Activated naive CD4-positive, alpha-beta T cell treated with Interleukin-2 at 50 U/mL for 16 hours (primary cell): ENCODE measurements at regions not wholly inside any gene's neighbourhood (a gene's known extent, or its start where the extent isn't known, plus 50 kb on each side); places are given as distances from the start of the nearest gene placed in this dataset.
A peak's percentile ranks its signal among the peaks of the same experiment; 100 is the strongest.

ENCODE experiments used
- DNase-seq: peaks from one replicate; pipeline ENCODE4 v3.0.0-alpha.2; 2020

- no peak for DNase-seq
Measured at GRCh38 chr9:124180557-124180956, 77.2 kb upstream of the NEK6 start.

GRCh38 chr9:124182741-124183140 lies 75.0 kb upstream of the NEK6 start:
- no peak for DNase-seq

DNA sequence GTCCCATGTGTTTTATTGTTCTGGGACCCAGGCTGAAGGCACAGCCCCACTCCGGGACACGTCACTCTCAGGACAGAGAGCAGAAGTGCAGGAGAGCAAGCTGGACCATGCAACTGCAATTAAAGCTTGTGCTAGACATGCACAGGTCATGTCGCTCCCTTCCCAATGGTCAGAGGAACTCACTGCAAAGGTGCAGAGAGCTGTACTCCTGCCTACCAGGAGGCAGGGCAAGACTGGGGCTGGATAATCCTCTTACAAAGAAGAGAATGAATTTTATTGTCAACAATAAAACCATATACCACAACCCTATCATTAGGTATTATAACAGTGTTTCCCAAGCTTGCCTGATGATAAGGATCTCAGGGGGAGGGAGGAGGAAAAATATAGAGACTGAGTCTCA lies 74.0 kb upstream of the NEK6 start:
- no peak for DNase-seq

GRCh38 chr9:124185413-124185812 lies 72.3 kb upstream of the NEK6 start:
- no peak for DNase-seq

DNA sequence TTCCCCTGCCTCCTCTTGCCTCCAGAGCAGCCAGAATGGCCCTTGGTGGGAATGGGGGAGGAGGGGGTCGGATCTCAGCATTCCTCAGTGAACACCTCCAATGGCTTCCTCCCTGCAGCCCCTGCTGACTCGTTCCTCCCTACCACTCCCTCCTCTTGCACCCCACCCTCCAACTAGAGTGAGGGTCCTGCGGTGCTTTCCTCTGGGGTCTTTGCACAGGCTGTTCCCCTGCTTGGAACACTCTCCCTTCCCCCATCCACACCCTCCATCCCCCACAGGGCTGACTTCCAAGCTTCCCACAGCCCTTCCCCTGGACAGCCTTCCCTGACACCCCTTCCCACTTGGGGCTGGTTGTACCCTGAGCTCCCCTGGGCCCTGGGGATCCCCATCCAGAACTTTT lies 70.4 kb upstream of the NEK6 start:
- no peak for DNase-seq

DNA sequence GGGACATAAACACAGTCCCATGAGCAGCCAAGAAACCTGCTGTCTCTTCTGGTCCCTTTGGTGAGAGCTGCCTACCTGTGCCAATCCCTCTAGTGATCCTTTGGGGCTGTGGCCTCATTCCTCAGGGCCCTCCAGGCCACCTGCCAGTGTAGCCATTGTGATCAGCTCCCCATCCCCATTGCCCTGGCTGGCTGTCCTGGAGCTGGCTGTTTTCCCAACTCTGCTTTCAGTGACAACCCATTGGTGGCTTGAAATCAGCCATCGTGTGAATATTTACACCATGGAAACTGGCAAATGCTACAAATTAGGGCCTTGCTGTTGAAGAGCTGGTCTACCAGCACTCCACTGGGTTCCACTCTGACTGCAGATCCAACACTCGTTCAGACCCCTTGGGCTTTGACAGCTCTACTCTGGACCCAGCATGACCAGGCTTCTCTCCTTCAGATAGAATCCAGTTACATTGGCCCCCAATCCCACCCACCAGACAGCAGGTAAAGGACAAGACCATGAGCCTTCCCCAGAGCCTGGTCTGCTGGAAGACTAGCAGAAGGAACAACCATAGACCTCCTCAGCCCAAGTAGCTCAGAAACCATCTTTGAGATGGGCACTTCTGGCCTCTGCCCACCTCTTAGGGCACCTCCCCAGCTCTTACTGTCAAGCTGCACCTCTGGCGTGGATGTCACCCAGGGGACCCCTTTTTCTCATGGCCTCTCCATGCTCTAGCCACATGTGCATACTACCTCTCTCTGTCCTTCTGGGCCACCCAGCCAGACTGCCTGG lies 69.2 kb upstream of the NEK6 start:
- DNase-seq = no peak

DNA sequence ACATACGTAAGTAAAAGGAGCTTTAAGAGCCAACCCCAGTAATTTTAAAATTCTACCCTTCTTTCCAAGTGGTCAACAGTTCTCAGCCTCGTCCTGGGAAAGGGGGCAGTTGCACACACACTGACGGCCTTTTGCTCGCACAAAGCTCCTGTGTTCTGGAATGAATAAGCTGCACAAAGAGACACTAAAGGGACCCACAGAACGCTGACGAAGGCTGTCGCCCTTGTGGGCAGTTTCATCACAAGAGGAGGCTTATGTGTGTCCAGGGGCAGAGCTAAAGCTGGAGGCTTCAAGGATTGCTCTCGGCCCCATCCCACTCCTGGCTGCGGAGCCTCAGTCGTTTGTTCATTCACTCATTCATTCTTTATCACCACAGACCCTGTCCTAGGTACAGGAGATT lies 67.0 kb upstream of the NEK6 start:
- DNase-seq = no peak

DNA sequence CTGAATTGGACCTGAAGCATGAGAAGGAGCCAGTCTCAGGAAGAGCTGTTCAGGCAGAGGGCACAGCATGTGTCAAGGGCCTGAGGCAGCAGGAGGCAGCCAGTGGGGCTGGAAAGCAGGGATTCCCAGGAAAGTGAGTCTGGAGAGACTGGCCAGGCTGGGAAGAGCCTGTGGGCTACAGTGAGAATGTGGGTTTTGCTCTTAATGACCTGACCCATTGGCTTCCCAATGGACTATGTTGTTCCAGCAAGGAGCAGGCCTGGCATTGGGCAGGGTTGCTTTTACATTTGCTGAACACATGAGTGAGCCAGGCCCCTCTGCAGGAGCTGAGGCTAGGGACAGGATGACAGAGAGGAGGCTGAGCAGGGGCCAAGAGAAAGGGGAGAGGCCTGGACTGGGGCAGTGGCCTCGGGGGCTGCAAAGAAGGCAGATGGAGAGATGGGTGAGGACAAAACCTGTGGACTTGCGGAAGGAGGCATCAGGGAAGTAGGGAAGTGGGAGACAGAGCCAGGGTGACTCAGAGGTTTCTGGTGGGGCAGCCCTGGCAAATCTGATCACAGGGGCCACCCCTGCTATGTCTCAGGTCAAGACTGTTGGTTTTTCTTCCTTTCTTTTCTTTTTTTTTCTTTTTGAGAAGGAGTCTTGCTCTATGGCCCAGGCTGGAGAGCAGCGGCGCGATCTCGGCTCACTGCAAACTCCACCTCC lies 65.9 kb upstream of the NEK6 start:
- DNase-seq = no peak

DNA sequence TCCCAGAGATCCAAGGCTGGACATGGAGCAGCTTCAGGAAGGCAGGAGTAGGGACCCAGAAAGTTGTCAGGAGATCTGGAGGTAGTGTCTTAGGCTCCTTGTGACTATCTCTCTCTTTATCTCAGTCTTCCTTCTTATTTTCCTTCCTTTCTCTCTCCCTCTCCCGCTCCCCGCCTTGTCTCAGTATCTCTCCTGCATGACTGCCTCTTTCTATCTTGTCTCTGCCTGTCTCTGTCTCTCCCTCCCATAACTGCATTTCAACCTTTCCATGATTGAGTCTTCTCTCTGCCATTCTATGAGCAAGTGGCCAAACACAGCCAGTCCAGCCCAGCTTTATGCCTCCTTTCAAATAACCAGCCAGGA lies 61.0 kb upstream of the NEK6 start:
- DNase-seq = no peak

DNA sequence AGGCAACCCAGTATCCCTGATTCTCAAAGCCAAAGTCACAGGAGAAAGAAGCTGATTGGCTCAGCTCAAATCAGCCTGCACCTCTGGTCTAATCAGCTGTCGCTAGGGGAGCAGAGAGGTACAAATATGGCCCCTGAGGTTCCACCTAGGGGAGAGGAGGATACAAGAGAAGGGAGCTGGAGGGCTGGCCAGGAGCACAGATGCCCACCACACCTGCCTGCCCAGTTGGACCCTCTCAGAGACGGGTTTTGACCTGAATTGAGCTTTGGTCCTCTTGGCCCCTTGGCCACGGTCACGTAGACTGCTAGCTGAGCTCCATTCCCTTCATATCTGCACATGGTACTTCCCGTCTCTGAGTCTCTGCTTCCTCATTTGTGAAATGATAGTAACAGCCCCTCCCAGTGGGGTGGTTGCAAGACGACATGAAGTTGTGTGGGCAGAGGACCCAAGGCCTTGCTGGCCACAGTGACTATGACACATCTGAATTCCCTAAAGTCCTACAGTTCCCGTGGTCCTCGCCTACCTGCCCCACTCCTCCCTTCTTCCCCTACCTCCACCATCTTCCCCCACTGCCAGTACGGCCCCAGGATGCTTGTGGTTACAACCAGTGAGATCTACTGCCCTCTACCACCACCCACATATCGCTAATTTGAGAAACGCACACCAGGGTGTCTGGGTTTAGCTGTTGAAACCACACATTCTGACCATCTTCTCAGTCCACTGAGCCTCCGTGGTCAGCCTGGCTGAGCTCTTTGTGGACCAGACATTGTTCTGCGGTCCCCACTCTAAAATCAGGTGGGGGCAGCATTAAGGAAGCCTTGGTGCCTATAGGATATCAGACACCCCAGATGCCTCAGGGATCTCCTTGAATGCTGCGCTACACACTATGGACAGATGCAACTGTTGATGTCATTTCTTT lies 60.3 kb upstream of the NEK6 start:
- no peak for DNase-seq

- DNase-seq = no peak
Measured at GRCh38 chr9:124198331-124198730, 59.4 kb upstream of the NEK6 start.

DNA sequence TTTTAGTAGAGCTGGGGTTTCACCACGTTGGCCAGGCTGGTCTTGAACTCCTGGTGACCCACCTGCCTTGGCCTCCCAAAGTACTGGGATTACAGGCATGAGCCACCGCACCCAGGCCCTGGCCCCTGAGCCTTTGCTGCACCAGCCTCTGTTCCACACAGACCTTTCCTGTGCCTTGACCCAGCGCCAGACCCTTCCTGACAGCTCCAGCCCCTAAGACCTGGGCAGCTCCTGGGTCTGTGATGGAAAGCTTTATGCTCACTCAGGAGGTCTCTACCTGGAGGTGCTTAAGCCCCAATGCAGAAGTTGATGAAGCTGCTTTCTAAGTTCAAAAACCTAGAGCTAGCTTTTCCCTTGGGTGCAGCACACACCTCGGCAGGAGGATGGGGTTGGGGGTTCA lies 58.8 kb upstream of the NEK6 start:
- no peak for DNase-seq

DNA sequence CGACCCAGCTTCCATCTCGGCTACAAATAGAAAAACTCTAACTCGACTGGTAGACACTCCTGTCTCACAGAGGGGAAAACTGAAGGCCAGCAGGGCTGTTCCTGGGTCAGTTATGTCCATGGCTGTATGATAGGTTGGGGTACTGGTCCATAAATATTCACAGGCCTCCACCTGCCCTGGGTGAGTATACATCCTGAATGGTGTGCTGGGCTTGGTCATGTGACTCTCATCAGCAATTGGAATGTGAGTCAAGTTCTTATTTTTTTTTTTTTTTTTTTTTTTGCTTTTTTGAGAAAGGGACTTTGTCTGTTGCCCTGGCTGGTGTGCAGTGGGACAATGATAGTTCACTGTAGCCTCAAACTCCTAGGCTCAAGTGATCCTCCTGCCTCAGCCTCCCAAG lies 58.3 kb upstream of the NEK6 start:
- DNase-seq = no peak

GRCh38 chr9:124202447-124202971 lies 55.2 kb upstream of the NEK6 start:
- DNase-seq = peak; percentile 92

DNA sequence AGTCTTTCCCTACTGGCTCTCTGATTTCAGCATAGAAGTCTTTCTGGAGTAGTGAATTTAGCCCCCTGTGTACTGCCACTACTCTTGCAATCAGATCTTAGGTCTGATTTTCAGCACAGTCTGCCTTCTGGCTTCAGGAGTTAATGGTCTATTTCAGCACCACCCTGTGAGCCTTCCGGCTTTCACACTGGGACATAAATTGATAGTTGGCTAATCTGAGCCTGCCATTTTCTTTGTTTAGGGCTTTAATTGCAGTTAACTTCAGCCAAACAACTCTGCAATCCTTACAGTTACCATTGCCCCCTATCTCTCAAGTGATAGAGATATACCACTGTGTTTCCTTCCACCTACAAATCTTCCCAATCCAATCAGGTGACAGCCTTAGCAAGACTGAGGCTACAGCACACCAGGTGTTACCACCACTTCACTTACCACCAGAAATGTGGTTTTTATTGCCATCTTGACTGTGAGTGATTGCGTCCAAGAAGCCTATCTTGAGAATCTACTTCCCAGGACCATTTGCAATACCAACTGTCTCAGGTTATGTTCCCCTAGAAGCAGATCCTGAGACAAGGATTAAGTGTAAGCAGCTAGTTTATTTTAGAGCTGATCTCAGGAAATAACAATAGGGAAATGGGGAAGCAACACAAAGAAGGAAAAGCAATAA lies 51.9 kb upstream of the NEK6 start:
- DNase-seq = no peak

GRCh38 chr9:124206391-124206790 lies 51.4 kb upstream of the NEK6 start:
- DNase-seq = no peak
